ENCODE measurements at regions not wholly inside any gene's neighbourhood (a gene's known extent, or its start where the extent isn't known, plus 50 kb on each side); places are given as distances from the start of the nearest gene placed in this dataset.
"Not testable (repeated sequence)": the region's sequence is repeated elsewhere in the genome, so short reads cannot be mapped to it uniquely, and the experiment has no call there.

DNA sequence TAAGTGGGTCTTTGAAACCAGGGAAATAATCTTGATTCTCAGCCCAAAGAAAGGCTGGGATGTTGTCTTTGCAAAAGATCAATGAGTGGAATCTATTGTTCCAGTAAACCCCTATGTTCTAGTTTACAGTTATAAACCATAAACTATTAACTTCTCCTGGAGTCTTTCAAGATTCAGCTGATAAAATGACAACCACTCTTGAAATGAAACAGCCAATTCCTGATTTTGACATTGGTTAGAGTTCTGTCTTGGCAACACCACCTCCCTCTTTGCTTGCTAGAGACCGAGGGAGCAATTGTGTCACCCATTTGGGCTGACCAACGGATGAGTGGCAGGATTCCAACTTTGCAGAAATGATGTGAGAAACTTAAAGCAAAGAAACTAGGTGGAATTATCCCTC is 746.9 kb downstream of the SLC4A3 start:
- H3K9me3 ChIP-seq (ENCODE audit: control insufficient read depth in 1 of 2, insufficient read depth in 1 of 2, low read length in 2 of 2), result no peaks in the 10 kb centered on the region
- H3K4me3 Mint-ChIP-seq, result no peak overlapping the region

DNA sequence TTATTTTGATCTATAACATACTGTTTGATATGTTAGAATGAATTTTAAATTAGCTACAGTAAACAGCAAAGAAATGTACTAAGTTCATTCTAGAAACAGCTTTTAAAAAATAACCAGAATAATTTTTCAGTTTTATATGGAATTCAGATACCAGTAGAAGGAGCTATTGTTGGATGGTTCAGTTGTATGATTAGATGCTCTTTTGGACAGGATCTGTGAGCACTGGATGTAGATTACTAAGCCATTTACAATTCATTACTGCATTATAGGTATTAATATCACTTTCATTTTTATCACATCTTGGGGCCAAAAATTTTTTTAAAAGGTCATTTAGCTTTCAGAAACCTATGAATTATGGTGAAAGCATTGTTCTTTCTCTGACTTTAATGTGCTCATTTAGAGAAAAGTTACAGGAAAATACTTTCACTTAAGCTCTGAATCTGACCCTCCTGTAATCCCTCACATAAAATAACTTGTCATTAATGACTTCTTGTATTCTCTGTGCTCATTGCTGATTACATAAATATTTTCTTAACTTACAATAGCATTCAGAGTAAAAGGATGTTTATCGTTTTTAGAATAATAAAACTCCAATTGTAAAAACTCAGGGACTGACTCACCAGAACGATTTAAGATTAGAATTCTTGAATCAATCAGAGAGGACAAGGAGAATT is 750.2 kb downstream of the SLC4A3 start:
- ChIA-PET POLR2A (no interaction called here), CTCF (no interaction called here)
- no peak for ATAC-seq (ENCODE audit: poor library complexity)
- H3K9me3 Mint-ChIP-seq, result peaks cover 15% of the 10 kb centered on the region
- H3K4me1 ChIP-seq (ENCODE audit: insufficient read depth, low read length), result no peaks in the 10 kb centered on the region
- no peak overlapping the region for H3K27ac ChIP-seq (ENCODE audit: low read depth in 1 of 2, low read length in 2 of 2)
- no peaks in the 10 kb centered on the region for H3K4me1 Mint-ChIP-seq (ENCODE audit: low read depth)
- no peak overlapping the region for H3K27ac Mint-ChIP-seq
- no peaks in the 10 kb centered on the region for H3K27me3 ChIP-seq (ENCODE audit: control insufficient read depth in 1 of 2, insufficient read depth in 2 of 2, low read length in 2 of 2)
- no peaks in the 10 kb centered on the region for H3K36me3 ChIP-seq (ENCODE audit: insufficient read depth, low read length)
- no peaks in the 10 kb centered on the region for H3K27me3 Mint-ChIP-seq
- TF ChIP-seq, protein P1, sequence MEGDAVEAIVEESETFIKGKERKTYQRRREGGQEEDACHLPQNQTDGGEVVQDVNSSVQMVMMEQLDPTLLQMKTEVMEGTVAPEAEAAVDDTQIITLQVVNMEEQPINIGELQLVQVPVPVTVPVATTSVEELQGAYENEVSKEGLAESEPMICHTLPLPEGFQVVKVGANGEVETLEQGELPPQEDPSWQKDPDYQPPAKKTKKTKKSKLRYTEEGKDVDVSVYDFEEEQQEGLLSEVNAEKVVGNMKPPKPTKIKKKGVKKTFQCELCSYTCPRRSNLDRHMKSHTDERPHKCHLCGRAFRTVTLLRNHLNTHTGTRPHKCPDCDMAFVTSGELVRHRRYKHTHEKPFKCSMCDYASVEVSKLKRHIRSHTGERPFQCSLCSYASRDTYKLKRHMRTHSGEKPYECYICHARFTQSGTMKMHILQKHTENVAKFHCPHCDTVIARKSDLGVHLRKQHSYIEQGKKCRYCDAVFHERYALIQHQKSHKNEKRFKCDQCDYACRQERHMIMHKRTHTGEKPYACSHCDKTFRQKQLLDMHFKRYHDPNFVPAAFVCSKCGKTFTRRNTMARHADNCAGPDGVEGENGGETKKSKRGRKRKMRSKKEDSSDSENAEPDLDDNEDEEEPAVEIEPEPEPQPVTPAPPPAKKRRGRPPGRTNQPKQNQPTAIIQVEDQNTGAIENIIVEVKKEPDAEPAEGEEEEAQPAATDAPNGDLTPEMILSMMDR (IDR thresholded peaks at IDR 0.05), result no peak
- H3K4me3 Mint-ChIP-seq, result no peak overlapping the region
- no peak overlapping the region for H3K4me3 ChIP-seq (ENCODE audit: low read length)
- no peaks in the 10 kb centered on the region for H3K9me3 ChIP-seq (ENCODE audit: control insufficient read depth in 1 of 2, insufficient read depth in 1 of 2, low read length in 2 of 2)
- DNase-seq, result no peak
- intact Hi-C loops (cut with DNase I, micrococcal nuclease), result no loop called here
- no peaks in the 10 kb centered on the region for H3K36me3 Mint-ChIP-seq (ENCODE audit: low read depth)

More for the DNA sequence above, 746.9 kb downstream of the SLC4A3 start:
- ATAC-seq (ENCODE audit: poor library complexity) (no peak), DNase-seq (no peak)
- no peaks in the 10 kb centered on the region for H3K36me3 Mint-ChIP-seq (ENCODE audit: low read depth)
- H3K27ac Mint-ChIP-seq, result no peak overlapping the region
- no peaks in the 10 kb centered on the region for H3K27me3 ChIP-seq (ENCODE audit: control insufficient read depth in 1 of 2, insufficient read depth in 2 of 2, low read length in 2 of 2)
- POLR2A ChIA-PET, result no interaction called here
- no peak overlapping the region for H3K4me3 ChIP-seq (ENCODE audit: low read length)
- H3K4me1 Mint-ChIP-seq (ENCODE audit: low read depth), result no peaks in the 10 kb centered on the region
- peaks cover 6% of the 10 kb centered on the region for H3K9me3 Mint-ChIP-seq
- CTCF ChIA-PET, result no interaction called here
- H3K27ac ChIP-seq (ENCODE audit: low read depth in 1 of 2, low read length in 2 of 2), result no peak overlapping the region
- no peaks in the 10 kb centered on the region for H3K4me1 ChIP-seq (ENCODE audit: insufficient read depth, low read length)
- H3K27me3 Mint-ChIP-seq, result no peaks in the 10 kb centered on the region
- intact Hi-C loops (cut with DNase I, micrococcal nuclease), result no loop called here
- TF ChIP-seq, protein P1 (IDR thresholded peaks at IDR 0.05), result no peak
- H3K36me3 ChIP-seq (ENCODE audit: insufficient read depth, low read length), result no peaks in the 10 kb centered on the region

DNA sequence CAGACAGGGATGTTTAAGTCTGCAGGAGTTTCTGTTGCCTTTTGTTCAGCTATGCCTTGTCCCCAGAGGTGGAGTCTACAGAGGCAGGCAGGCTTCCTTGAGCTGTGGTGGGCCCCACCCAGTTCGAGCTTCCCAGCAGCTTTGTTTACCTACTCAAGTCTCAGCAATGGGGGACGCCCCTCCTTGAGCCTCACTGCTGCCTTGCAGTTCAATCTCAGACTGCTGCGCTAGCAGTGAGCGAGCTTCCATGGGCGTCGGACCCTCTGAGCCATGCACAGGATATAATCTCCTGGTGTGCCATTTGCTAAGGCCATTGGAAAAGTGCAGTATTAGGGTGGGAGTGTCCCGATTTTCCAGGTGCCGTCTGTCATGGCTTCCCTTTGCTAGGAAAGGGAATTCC is 760.3 kb downstream of the SLC4A3 start:
- ATAC-seq (ENCODE audit: poor library complexity), result not testable (repeated sequence)

DNA sequence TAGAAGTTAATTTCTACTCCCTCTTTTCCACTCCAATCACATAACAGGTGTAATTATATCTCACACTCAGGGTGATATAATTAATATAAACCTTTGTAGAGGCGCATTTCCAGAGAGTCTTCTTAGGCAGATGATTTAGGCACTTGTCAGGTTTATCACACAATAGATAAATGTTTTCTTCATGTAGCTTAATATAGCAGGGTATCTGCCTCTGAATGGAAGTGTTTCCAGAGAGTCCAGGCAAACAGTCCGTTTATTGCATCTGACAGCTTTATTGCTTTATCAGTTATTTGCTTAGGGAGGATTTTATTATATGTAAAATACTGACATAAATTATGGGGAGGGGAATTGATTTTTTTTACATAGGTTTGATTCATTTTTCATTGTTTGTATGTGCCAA is 766.3 kb downstream of the SLC4A3 start:
- Mint-ChIP-seq H3K36me3 (ENCODE audit: low read depth) (no peaks in the 10 kb centered on the region), H3K4me1 (ENCODE audit: low read depth) (no peaks in the 10 kb centered on the region), H3K4me3 (no peak overlapping the region), H3K27me3 (no peaks in the 10 kb centered on the region), H3K27ac (no peak overlapping the region), H3K9me3 (no peaks in the 10 kb centered on the region)
- TF ChIP-seq, protein P1 (IDR thresholded peaks at IDR 0.05), result no peak
- no peaks in the 10 kb centered on the region for H3K27me3 ChIP-seq (ENCODE audit: control insufficient read depth in 1 of 2, insufficient read depth in 2 of 2, low read length in 2 of 2)
- H3K27ac ChIP-seq (ENCODE audit: low read depth in 1 of 2, low read length in 2 of 2), result no peak overlapping the region
- H3K4me1 ChIP-seq (ENCODE audit: insufficient read depth, low read length), result no peaks in the 10 kb centered on the region
- DNase-seq, result no peak
- CTCF ChIA-PET, result no interaction called here
- H3K36me3 ChIP-seq (ENCODE audit: insufficient read depth, low read length), result no peaks in the 10 kb centered on the region
- POLR2A ChIA-PET, result no interaction called here
- no peak overlapping the region for H3K4me3 ChIP-seq (ENCODE audit: low read length)
- intact Hi-C loops (cut with DNase I, micrococcal nuclease), result no loop called here
- ATAC-seq (ENCODE audit: poor library complexity), result no peak
- no peaks in the 10 kb centered on the region for H3K9me3 ChIP-seq (ENCODE audit: control insufficient read depth in 1 of 2, insufficient read depth in 1 of 2, low read length in 2 of 2)

More for the DNA sequence above, 760.3 kb downstream of the SLC4A3 start:
- DNase-seq; H3K4me3 ChIP-seq (ENCODE audit: low read length); intact Hi-C loops (cut with DNase I, micrococcal nuclease); H3K27me3 ChIP-seq (ENCODE audit: control insufficient read depth in 1 of 2, insufficient read depth in 2 of 2, low read length in 2 of 2); H3K27ac ChIP-seq (ENCODE audit: low read depth in 1 of 2, low read length in 2 of 2); POLR2A ChIA-PET; H3K9me3 ChIP-seq (ENCODE audit: control insufficient read depth in 1 of 2, insufficient read depth in 1 of 2, low read length in 2 of 2); H3K9me3 Mint-ChIP-seq; H3K27ac Mint-ChIP-seq; H3K4me3 Mint-ChIP-seq; H3K36me3 Mint-ChIP-seq (ENCODE audit: low read depth); CTCF ChIA-PET; H3K27me3 Mint-ChIP-seq; H3K4me1 Mint-ChIP-seq (ENCODE audit: low read depth); H3K36me3 ChIP-seq (ENCODE audit: insufficient read depth, low read length); H3K4me1 ChIP-seq (ENCODE audit: insufficient read depth, low read length): not testable (repeated sequence)
